ENCODE measurements at regions not wholly inside any gene's neighbourhood (a gene's known extent, or its start where the extent isn't known, plus 50 kb on each side); places are given as distances from the start of the nearest gene placed in this dataset.

DNA sequence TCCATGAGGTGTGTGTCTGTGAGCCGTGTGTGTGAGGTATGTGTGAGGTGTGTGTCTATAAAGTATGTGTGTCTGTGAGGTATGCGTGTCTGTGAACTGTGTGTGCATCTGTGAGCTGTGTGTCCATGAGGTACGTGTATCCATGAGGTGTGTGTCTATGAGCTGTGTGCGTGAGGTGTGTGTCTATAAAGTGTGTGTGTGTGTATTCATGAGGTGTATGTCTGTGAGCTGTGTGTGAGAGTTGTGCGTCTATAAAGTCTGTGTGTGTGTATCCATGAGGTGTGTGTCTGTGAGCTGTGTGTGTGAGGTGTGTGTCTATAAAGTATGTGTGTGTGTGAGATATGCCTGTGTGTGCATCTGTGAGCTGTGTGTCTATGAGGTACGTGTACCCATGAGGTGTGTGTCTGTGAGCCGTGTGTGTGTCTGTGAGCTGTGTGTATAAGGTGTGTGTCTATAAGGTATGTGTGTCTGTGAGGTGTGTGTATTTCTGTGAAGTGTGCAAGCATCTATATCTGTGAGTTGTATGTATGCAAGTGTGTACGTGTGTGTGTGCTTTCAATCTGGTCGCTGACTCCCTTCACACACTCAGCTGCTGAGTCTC lies 91.9 kb upstream of the FOXP4 start:
- TF ChIP-seq, protein P1, sequence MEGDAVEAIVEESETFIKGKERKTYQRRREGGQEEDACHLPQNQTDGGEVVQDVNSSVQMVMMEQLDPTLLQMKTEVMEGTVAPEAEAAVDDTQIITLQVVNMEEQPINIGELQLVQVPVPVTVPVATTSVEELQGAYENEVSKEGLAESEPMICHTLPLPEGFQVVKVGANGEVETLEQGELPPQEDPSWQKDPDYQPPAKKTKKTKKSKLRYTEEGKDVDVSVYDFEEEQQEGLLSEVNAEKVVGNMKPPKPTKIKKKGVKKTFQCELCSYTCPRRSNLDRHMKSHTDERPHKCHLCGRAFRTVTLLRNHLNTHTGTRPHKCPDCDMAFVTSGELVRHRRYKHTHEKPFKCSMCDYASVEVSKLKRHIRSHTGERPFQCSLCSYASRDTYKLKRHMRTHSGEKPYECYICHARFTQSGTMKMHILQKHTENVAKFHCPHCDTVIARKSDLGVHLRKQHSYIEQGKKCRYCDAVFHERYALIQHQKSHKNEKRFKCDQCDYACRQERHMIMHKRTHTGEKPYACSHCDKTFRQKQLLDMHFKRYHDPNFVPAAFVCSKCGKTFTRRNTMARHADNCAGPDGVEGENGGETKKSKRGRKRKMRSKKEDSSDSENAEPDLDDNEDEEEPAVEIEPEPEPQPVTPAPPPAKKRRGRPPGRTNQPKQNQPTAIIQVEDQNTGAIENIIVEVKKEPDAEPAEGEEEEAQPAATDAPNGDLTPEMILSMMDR (IDR thresholded peaks at IDR 0.05; ENCODE audit: insufficient read depth, low read length, poor library complexity, severe bottlenecking): no peak
- TF ChIP-seq EZH2phosphoT487 (conservative IDR thresholded peaks at IDR 0.05; ENCODE audit: low read length): no peak
